Activated naive CD4-positive, alpha-beta T cell treated with anti-CD3 and anti-CD28 coated beads, Interleukin-2, amount 50 U/mL, for 24 hours (primary cell): ENCODE measurements at regions not wholly inside any gene's neighbourhood (a gene's known extent, or its start where the extent isn't known, plus 50 kb on each side); places are given as distances from the start of the nearest gene placed in this dataset.
"Not testable (repeated sequence)": the region's sequence is repeated elsewhere in the genome, so short reads cannot be mapped to it uniquely, and the experiment has no call there.

Experiments
- H3K27ac Mint-ChIP-seq: one replicate; pipeline ENCODE4 v1.8.0; 2021; ENCODE audit warnings: mild to moderate bottlenecking, mixed read lengths
- H3K27me3 Mint-ChIP-seq: one replicate; pipeline ENCODE4 v1.8.0; 2021; ENCODE audit warnings: mixed read lengths
- H3K36me3 Mint-ChIP-seq: one replicate; pipeline ENCODE4 v1.8.0; 2021; ENCODE audit warnings: mixed read lengths
- H3K4me1 Mint-ChIP-seq: one replicate; pipeline ENCODE4 v1.8.0; 2021; ENCODE audit warnings: mixed read lengths
- H3K4me3 Mint-ChIP-seq: one replicate; pipeline ENCODE4 v1.8.0; 2021; ENCODE audit warnings: mild to moderate bottlenecking, mixed read lengths
- H3K9me3 Mint-ChIP-seq: one replicate; pipeline ENCODE4 v1.8.0; 2021; ENCODE audit warnings: mixed read lengths

DNA sequence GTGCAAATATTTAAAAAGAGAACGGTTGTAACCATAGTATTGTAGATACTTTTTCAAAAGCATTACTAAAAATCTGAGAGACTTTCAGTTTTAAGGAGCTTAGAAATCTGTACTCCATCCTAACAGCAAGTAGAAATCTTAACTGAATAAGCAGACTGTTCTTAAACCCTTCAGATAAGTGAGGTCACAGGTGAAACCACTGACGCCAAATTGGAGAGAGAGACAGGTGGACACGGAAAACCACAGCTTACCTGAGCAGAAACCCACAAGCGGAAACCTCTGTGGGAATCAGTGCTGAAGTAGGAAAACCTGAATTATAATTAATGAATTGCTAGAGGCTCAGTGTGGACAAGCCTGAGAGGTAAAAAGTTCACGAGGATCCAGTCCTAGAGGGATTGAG is 959.4 kb upstream of the CELF4 start:
- Mint-ChIP-seq H3K27me3 (no peaks in the 10 kb centered on the region), H3K4me1 (no peaks in the 10 kb centered on the region), H3K36me3 (no peaks in the 10 kb centered on the region), H3K9me3 (peaks cover 3% of the 10 kb centered on the region), H3K27ac (no peak overlapping the region), H3K4me3 (no peak overlapping the region)

DNA sequence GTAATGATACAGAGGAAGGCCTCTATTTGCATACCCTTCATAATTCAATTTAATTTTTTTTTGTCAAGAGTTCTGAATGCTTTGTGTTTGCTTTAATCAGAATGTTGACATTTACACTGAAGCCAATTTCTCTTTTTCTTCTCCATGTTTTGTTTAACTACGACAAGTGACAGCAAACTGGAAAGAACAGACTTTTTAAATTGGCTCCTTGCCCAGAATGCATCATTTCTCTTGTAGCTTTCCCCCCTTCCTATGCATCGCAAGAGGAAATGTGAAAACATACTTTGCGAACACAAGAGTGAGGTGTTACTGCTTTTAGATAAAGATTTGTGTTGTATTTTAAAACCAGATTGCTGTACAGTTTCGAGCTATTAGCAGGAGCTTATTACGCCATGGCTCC is 955.2 kb upstream of the CELF4 start:
- no peaks in the 10 kb centered on the region for H3K27me3 Mint-ChIP-seq
- H3K36me3 Mint-ChIP-seq: no peaks in the 10 kb centered on the region
- no peak overlapping the region for H3K4me3 Mint-ChIP-seq
- H3K4me1 Mint-ChIP-seq: no peaks in the 10 kb centered on the region
- H3K27ac Mint-ChIP-seq: no peak overlapping the region
- peaks cover 3% of the 10 kb centered on the region for H3K9me3 Mint-ChIP-seq

DNA sequence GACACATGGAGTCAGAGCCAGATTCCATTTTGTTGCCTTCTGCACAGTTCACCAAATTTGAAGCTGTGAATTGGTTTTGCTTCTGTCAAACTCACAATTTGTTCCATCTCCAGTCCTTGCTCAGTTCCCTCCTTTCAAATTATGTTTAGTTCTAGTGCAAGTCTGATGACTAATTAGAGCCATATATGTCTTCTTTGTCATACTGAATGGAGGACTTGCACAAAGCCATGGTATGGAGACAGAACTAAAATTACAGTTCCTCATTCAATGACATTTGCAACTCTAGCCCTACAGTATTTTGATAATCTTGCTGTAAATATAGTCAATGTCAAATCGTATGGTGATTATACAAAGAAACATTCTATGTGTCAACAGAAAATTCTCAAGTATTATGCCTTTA is 936.9 kb upstream of the CELF4 start:
- H3K27ac Mint-ChIP-seq: no peak overlapping the region
- no peaks in the 10 kb centered on the region for H3K4me1 Mint-ChIP-seq
- H3K36me3 Mint-ChIP-seq: no peaks in the 10 kb centered on the region
- no peaks in the 10 kb centered on the region for H3K9me3 Mint-ChIP-seq
- H3K4me3 Mint-ChIP-seq: no peak overlapping the region
- no peaks in the 10 kb centered on the region for H3K27me3 Mint-ChIP-seq

DNA sequence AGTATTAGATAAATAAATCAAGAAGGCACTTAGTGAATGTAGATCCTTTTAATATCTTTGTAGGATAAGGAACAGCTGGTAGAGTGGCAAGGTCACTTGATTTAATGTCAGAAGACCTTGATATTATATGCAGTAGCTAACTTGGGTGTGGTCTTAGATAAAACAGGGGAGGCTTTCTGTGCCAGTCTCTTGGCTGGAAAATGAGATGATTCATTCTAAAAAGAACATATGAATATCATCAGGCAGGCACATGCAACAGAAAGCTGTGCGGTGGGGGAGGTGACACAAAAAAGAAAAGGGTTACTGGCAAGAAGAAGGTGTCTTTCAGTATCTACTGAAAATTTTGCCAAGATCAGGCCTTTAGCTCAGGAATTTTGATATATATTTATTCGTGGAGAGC is 931.7 kb upstream of the CELF4 start:
- Mint-ChIP-seq H3K9me3 (no peaks in the 10 kb centered on the region), H3K4me3 (no peak overlapping the region), H3K36me3 (no peaks in the 10 kb centered on the region), H3K27ac (no peak overlapping the region), H3K27me3 (no peaks in the 10 kb centered on the region), H3K4me1 (peaks cover 5% of the 10 kb centered on the region)

DNA sequence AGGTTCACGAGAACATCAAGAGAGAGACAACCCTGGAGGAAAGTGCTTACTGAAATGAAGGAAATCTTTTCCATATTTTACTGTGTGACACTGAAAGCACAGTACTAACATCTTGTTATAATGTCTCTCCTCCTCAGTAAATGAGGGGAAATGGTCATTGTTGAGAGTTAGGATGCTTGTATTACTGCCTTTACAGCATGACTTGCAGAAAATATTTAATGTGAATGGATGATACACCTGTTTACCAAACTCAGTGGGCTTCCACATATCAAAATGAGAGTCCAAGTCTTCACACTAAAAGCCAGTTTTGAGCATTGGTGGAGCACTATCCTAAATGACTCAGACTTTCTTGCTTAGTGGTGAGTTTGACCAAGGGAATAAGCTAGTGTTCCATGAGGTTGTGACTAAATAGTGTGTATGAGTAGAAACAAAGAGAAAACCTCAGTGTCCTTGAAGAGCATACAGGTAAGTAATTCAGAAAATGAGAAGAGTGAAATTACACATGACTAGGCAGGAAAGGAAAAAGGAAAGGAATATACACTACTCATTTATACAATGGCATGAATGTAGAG is 930.7 kb upstream of the CELF4 start:
- no peaks in the 10 kb centered on the region for H3K9me3 Mint-ChIP-seq

DNA sequence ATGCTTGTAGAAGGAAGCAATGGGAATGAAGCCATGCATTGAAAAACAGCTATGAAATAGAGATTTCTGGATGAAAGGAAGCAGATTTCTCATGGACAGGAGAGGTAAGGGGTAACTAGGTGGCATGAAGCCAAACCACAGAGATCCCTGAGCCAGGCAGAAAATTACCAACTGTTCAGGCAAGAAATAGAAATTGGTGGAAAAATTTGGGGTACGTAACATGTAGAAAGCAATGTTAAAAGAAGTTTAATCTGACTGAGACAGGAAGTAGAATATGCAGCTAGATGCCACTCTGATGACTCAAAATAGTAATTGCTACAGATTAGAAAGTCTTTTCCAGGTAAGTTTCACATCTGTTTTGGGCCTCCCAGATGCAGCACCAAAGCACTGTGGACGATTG is 928.5 kb upstream of the CELF4 start:
- no peak overlapping the region for H3K4me3 Mint-ChIP-seq
- no peak overlapping the region for H3K27ac Mint-ChIP-seq
- H3K4me1 Mint-ChIP-seq: peaks cover 5% of the 10 kb centered on the region
- no peaks in the 10 kb centered on the region for H3K27me3 Mint-ChIP-seq
- no peaks in the 10 kb centered on the region for H3K9me3 Mint-ChIP-seq
- no peaks in the 10 kb centered on the region for H3K36me3 Mint-ChIP-seq

More for the DNA sequence above, 930.7 kb upstream of the CELF4 start:
- H3K27me3 Mint-ChIP-seq: no peaks in the 10 kb centered on the region
- H3K4me1 Mint-ChIP-seq: peaks cover 5% of the 10 kb centered on the region
- H3K36me3 Mint-ChIP-seq: no peaks in the 10 kb centered on the region
- no peak overlapping the region for H3K27ac Mint-ChIP-seq
- H3K4me3 Mint-ChIP-seq: no peak overlapping the region

DNA sequence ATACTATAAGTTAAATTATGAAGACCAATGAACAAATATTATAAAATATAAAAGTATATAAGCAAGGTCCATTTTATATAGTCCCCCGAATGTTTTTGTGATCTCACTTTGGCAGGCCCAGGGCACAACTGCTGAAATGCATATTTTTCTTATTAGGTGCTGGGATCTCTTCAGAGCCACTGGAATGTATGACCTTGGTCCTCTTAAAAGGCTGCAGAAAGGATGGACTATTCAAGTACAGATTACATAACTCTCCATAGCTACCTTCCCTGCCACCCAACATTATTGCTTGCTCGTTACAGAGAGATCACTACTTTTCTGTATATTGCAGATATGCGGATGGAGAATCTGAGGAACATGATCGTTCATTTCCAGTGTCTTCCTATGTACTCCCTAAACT is 925.6 kb upstream of the CELF4 start:
- Mint-ChIP-seq H3K9me3 (no peaks in the 10 kb centered on the region), H3K4me3 (no peak overlapping the region), H3K27ac (no peak overlapping the region)

DNA sequence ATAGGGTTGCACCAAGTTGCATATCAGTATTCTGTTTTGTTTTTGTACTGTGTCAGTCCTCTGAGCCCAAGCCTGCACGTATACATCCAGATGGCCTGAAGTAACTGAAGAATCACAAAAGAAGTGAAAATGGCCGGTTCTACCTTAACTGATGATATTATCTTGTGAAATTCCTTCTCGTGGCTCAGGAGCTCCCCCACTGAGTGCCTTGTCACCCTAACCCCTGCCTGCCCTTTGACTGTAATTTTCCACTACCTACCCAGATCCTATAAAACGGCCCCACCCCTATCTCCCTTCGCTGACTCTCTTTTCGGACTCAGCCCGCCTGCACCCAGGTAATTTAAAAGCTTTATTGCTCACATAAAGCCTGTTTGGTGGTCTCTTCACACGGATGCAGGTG is 924.1 kb upstream of the CELF4 start:
- H3K27ac Mint-ChIP-seq, H3K36me3 Mint-ChIP-seq, H3K4me1 Mint-ChIP-seq, H3K4me3 Mint-ChIP-seq, H3K27me3 Mint-ChIP-seq, H3K9me3 Mint-ChIP-seq: not testable (repeated sequence)

More for the DNA sequence above, 925.6 kb upstream of the CELF4 start:
- Mint-ChIP-seq H3K4me1 (peaks cover 5% of the 10 kb centered on the region), H3K27me3 (no peaks in the 10 kb centered on the region), H3K36me3 (no peaks in the 10 kb centered on the region)

DNA sequence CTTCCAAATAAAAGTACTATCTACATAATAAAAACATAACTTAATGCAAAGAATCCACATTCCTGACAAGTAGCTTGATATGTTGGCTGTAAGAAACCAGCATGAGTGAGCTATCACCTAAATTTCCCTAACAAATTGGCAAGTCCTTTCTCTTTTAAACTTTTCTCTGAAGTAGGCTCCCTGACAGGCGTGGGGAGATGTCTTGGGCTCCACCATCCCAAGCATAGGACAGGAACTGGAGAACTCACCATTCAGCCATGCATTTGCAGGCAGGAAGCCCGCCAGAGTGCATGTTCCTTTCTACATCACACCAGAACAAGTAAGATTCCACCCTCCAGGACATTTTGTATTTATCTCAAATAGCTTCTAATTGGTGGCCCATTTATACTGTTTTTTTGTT is 921.9 kb upstream of the CELF4 start:
- Mint-ChIP-seq H3K27me3 (peaks cover 1% of the 10 kb centered on the region), H3K36me3 (no peaks in the 10 kb centered on the region), H3K4me3 (no peak overlapping the region), H3K4me1 (no peaks in the 10 kb centered on the region), H3K9me3 (peaks cover 1% of the 10 kb centered on the region), H3K27ac (no peak overlapping the region)

DNA sequence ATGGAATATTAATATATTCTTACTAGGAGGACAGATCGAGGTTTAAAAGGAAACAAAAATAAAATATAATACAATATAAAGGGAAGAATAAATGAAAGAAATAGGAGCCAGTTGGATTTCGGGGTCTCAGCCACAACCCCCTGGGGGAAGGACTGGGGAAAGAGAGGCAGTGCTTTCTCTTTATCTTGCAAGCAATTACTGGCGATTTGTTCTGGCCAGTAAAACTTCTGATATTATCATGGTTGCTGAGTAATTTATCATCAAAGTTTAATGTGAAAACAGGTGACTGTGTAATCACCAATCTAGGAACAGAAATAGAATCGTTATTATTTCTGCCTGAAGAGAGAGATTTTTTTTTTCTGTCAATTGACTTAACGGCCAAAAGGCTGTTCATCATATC is 917.7 kb upstream of the CELF4 start:
- no peak overlapping the region for H3K27ac Mint-ChIP-seq
- H3K4me1 Mint-ChIP-seq: no peaks in the 10 kb centered on the region
- H3K27me3 Mint-ChIP-seq: peaks cover 5% of the 10 kb centered on the region
- H3K9me3 Mint-ChIP-seq: peaks cover 6% of the 10 kb centered on the region
- no peak overlapping the region for H3K4me3 Mint-ChIP-seq
- H3K36me3 Mint-ChIP-seq: peaks cover 2% of the 10 kb centered on the region

DNA sequence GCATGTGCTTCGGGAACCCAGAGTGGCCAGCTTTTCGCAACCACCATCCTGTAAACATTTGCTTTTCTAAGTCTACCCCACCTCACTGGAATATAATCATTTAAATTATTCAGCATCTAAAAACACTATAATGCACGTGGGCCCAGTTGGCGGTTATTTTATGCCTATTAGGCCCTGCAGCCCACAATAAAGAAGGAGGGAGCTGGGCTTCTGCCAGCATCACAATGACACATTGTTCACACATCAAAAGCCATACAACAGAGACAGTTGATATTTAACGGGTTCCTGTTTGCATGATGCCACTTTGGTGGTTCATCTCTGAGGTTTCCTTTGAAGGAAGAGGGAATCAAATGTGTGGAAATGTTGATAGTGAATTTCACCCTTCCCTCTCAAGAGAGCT is 916.0 kb upstream of the CELF4 start:
- H3K27ac Mint-ChIP-seq: no peak overlapping the region

DNA sequence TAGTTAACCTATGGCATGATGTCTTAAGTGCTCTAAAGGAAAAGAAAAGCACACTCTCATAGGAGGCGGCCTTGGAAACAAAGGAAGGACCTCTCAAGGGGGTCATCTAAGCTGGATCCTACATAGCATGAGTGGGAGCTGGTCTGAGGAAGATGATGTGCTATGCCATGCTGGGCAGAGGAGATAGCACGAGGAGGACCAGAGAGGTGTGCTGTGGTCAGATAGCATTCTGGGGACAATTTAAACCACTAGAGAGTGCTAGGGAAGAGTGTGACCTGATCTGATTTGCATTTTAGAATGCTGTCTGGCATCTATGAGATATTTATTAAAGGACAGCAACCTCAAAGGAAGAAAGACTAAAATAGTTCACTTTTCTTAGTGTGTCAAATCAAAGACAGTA is 910.1 kb upstream of the CELF4 start:
- H3K36me3 Mint-ChIP-seq: peaks cover 2% of the 10 kb centered on the region
- no peak overlapping the region for H3K27ac Mint-ChIP-seq
- H3K9me3 Mint-ChIP-seq: no peaks in the 10 kb centered on the region
- no peaks in the 10 kb centered on the region for H3K27me3 Mint-ChIP-seq
- H3K4me1 Mint-ChIP-seq: no peaks in the 10 kb centered on the region
- H3K4me3 Mint-ChIP-seq: no peak overlapping the region

More for the DNA sequence above, 916.0 kb upstream of the CELF4 start:
- peaks cover 5% of the 10 kb centered on the region for H3K27me3 Mint-ChIP-seq
- H3K9me3 Mint-ChIP-seq: peaks cover 6% of the 10 kb centered on the region
- no peak overlapping the region for H3K4me3 Mint-ChIP-seq
- peaks cover 2% of the 10 kb centered on the region for H3K36me3 Mint-ChIP-seq
- H3K4me1 Mint-ChIP-seq: no peaks in the 10 kb centered on the region

DNA sequence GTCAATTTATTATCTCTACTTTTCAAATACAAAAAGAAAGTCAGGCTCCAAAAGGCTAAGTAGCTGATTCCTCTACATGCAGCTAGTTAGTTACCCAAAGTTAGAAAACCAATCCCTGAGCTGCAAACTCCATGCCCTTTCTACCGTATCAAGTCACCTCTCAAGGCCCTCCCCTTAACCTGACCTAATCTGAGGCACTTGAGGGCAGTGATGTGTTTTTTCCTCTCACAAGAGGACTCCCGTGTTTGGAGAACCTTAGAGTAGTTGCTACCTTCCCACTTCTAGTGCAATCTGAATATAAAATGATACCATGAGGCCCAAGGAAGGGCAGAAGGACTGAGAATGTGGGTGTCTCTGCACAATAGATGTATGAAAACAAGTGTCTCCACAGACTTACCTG is 907.9 kb upstream of the CELF4 start:
- Mint-ChIP-seq H3K36me3 (no peaks in the 10 kb centered on the region), H3K9me3 (no peaks in the 10 kb centered on the region), H3K27ac (no peak overlapping the region), H3K4me3 (no peak overlapping the region), H3K4me1 (no peaks in the 10 kb centered on the region), H3K27me3 (no peaks in the 10 kb centered on the region)

DNA sequence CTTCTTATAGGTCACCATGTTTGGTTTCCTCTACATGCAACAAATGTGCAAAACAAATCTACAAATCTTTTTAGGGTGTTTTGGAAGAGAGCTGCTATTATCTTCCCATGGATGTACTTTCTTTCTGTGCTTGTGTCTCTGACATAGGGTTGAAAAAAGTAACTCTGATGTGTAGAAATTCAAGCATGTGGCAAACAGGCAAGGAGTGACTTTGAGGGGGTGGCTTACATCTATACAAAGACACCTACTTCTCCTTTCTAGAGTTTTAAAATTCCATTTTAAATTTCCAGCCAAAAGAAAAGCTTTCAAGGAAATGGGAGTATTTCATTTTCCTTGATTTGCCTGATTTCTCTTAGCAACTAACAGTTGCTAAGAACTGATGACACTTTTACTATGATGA is 904.8 kb upstream of the CELF4 start:
- no peak overlapping the region for H3K4me3 Mint-ChIP-seq
- H3K4me1 Mint-ChIP-seq: no peaks in the 10 kb centered on the region
- H3K27me3 Mint-ChIP-seq: no peaks in the 10 kb centered on the region
- no peaks in the 10 kb centered on the region for H3K9me3 Mint-ChIP-seq
- H3K27ac Mint-ChIP-seq: no peak overlapping the region
- no peaks in the 10 kb centered on the region for H3K36me3 Mint-ChIP-seq

DNA sequence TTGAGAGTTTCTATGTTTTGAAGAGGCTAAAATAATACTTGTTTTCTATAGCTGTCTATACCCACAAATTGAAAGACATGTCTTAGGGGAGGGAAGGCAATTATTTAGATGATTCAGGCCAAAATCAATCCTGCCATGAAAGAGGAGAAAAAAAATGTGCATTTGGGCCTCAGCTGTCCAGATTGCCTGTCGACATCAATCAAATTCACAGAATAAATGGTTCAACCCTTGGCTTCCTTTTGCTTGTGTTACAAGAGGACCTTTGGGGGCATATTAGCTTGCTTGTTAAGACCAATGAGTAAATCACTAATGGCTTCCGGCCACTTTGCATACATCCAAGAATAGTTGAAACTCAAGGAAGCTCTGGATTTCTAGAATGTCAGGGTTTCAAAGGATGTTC is 900.8 kb upstream of the CELF4 start:
- Mint-ChIP-seq H3K4me1 (no peaks in the 10 kb centered on the region), H3K4me3 (no peak overlapping the region), H3K36me3 (no peaks in the 10 kb centered on the region), H3K9me3 (peaks cover 4% of the 10 kb centered on the region), H3K27me3 (no peaks in the 10 kb centered on the region), H3K27ac (no peak overlapping the region)

DNA sequence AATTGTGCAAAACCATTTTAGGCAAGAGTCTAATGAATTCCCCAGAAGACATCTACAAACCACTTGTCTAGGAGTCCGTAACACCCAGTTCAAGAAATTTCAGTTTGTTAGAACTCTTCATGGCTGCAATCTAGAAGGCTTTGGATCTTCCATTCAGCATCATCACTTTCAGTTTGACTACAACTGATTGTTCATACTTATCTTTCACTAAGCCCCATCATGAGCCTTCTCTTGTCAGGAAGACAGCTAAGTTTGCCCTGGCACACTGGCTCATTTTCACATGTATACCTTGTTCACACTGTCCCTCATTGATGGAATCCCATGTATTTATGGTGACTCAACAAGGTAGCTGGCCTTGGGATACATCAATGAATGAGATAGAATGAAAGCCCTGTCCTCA is 898.4 kb upstream of the CELF4 start:
- no peaks in the 10 kb centered on the region for H3K4me1 Mint-ChIP-seq
- no peaks in the 10 kb centered on the region for H3K36me3 Mint-ChIP-seq
- H3K27ac Mint-ChIP-seq: no peak overlapping the region
- peaks cover 4% of the 10 kb centered on the region for H3K9me3 Mint-ChIP-seq
- no peaks in the 10 kb centered on the region for H3K27me3 Mint-ChIP-seq
- no peak overlapping the region for H3K4me3 Mint-ChIP-seq

DNA sequence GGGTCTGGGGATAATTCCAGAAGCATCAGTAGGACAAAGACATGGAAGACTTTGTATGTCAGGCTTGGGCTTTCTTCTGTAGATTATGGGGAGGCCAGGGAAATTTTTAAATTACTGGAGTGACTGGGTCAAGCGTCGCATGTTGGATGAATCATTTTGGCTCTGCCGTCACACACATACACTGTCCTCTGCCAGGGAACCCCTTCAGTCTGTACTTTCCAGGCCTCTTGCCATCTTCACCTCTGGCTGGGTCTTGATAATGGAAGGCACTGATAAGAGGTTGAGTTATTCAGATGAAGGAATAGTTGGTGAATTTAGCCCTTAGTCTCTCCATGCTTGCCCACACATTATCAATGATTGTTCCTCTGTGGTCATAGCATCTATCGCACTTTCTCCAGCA is 895.1 kb upstream of the CELF4 start:
- Mint-ChIP-seq H3K27ac (no peak overlapping the region), H3K27me3 (no peaks in the 10 kb centered on the region), H3K4me1 (no peaks in the 10 kb centered on the region), H3K36me3 (no peaks in the 10 kb centered on the region), H3K4me3 (no peak overlapping the region), H3K9me3 (peaks cover 4% of the 10 kb centered on the region)
